Mesenteric fat pad (tissue), 1 donor: ENCODE measurements at regions not wholly inside any gene's neighbourhood (a gene's known extent, or its start where the extent isn't known, plus 50 kb on each side); places are given as distances from the start of the nearest gene placed in this dataset.
"Not testable (repeated sequence)": the region's sequence is repeated elsewhere in the genome, so short reads cannot be mapped to it uniquely, and the experiment has no call there.

Experiments used
- DNase-seq: peaks from one replicate; pipeline ENCODE4 v3.0.0-alpha.2; 2020; ENCODE audit warnings: low spot score
- donor health status: DM: yes; HTN: yes; CAD: no.

- DNase-seq = not testable (repeated sequence)
Observed at GRCh38 chr9:113739605-113740507, 136.3 kb upstream of the ZNF618 start.

DNA sequence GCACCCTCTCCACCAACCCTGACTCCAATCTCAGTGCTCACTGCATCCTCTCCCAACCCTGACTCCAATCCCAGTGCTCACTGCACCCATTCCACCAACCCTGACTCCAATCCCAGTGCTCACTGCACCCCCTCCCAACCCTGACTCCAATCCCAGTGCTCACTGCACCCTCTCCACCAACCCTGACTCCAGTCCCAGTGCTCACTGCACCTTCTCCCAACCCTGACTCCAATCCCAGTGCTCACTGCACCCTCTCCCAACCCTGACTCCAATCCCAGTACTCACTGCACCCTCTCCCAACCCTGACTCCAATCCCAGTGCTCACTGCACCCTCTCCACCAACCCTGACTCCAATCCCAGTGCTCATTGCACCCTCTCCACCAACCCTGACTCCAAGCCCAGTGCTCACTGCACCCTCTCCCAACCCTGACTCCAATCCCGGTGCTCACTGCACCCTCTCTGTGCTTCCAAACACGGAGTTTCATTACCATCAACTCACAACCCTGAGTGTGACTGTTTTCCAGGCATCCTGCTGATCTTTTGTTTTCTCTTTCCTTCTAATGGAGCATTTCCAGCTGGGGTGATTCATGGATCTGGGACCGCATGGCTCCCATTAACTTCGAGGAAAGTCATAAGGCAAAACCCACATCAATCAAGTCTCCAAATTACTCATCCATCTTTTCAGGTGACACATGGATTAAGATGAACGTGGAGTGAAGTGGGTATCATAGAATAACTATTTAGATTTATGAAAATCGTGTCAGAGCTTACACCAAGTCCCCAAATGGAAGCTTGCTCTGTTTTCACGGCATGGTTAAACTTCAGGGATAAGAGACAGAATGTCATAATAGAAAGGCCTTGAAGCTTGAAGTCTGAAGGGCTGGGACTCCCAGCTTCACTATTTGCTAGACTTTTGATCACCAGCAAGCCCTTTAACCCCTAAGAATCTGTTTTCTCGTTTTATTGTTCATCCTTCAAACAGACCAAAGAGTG is 135.3 kb upstream of the ZNF618 start:
- not testable (repeated sequence) for DNase-seq

DNA sequence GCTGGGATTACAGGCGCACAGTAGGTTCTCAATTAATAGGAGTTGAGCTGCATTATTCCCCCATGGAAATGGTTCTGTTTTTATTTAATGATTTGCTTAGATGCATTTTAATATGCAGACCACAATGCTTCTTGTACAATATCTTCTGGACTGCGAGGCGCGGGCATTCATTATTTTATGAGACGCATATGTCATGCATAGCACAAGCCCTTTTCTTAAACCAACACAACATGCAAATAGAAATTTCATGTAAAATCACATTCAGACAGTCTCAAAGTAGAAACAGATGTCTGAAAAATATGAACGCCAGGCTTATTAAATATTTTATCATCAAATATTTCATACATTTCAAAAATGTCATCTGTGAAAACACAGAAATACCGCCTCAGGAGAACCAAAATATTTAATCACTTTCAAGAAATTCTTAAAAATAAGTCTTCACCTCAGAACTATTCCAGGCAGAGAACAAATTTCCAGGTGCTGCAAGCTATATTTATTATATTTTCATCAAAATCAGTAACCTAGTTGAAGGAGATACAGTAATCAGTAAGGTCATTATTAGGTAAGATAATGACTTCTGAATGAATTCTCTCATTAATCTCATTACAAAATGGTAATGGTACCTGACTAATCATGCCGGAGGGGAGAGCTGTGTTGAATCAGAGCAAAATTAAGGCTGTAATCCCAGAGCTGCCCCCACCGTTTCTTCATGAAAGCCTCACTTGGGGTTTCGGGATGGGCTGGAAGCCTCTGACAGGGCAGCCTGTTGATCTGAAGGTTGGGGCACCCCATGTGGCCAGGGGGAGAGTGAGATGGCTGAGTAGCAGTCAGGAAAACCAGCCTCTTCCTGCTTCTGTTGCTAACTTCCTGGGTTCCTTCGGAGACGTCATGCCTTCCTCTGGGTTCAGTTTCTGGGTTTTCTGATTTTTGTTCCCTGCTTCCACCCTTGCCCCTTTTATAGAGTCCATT is 133.9 kb upstream of the ZNF618 start:
- no peak for DNase-seq

DNA sequence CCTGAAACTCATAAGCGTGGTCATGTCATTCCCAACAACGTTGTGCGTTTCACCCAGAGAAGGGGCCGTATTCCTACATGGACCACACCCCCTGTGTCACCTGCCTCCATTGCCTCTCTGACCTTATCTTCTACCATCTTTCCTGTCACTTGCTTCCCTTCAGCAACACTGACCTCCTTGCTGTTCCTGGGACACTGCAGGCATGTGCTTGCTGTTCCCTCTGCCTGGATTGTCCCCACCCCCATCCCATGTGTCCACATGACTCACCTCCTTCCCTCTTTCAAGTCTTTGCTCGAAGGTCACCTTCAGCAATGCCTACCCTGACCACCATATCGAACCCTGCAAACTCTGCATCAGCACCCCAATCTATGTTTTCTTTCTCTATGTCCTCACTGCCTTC is 133.2 kb upstream of the ZNF618 start:
- no peak for DNase-seq

DNA sequence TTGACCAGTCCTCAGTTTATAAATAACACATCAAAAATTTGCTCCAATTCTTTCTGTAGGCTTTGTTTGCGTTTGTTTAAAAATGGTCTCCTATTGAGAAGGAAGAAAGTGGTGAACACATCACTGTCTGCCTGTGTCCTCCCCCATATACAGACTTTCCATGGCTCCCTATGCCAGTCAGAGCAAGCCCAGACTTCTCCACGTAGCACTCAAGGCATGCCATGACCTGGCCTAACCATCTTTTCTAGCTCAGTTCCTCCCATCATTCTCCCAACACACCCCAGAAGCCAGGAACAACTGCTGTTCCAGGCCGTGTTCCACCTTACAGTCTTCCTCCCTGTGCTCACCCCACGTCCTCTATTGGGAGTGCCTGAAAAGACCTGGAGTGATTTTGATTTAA is 129.6 kb upstream of the ZNF618 start:
- no peak for DNase-seq

- DNase-seq = no peak
Observed at GRCh38 chr9:113748135-113748534, 128.0 kb upstream of the ZNF618 start.

DNA sequence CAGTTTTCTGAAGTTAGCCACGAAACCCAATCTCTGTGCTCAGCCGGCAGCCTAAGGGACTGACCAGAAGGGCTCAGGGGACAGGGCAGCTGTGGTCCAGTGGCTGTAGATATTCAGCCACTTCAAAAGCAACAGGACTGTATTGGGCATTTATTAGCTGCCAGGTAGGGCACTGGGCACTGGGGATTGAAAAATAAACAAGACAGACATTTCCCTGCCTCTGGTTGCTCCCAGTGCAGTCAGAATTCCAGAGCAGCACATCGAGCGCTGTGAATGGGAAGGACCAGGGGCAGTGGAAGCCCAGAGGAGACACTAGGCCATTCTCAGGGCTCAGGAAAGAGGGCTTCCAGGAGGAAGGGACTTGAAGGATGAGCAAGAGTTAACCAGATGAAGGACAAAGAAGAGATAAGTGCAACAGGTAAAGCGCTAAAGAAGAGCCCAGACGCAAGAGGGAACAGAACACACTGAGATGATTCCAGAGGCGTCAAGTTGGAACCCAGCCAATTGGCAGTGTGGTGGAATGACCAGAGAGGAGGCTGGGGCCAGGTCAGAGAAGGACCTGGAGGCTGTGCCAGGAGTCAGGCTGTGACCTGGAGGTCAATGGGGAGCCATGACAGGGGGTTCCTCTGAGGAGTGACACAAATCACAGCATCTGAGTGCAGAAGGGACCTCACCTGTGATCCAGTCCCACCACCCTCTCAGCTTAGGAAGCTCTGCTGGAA is 122.5 kb upstream of the ZNF618 start:
- no peak for DNase-seq

- no peak for DNase-seq
Observed at GRCh38 chr9:113754739-113755138, 121.4 kb upstream of the ZNF618 start.

- DNase-seq = no peak
Observed at GRCh38 chr9:113755433-113755832, 120.7 kb upstream of the ZNF618 start.

DNA sequence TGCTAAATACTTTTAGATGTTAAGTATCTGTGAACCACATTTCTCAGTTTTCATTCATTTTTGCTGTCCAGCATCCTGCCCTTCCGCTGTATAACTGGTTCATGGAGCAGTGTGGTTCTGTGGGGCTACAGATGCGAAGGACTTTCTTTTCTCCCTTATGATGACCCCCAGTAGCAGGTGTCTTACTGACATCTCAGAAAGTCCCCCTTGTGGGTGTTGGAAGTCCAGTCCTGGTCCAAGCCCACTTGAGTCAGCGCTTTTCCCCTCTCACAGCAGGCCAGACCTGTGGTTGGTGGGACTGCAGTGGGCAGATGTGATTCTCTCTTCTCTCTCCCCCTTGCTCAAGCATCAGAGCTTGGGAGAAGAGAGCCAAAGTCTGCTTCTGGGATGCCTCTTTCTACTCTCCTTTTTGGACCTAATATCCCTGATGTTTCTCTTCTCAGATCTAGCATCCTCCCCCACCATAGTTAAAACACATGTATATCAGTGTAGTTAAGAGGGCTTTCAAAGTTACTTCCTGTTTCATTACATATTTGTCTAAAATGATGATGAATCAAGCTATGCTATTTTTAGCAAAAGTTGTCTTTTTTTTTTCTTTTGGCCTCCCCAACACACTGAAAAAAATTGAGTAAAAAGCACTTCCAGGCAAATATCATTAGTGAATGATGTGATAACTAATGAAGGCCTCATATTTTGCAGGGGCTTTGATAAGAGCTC is 119.5 kb upstream of the ZNF618 start:
- no peak for DNase-seq

- no peak for DNase-seq
Observed at GRCh38 chr9:113763429-113763828, 112.7 kb upstream of the ZNF618 start.

DNA sequence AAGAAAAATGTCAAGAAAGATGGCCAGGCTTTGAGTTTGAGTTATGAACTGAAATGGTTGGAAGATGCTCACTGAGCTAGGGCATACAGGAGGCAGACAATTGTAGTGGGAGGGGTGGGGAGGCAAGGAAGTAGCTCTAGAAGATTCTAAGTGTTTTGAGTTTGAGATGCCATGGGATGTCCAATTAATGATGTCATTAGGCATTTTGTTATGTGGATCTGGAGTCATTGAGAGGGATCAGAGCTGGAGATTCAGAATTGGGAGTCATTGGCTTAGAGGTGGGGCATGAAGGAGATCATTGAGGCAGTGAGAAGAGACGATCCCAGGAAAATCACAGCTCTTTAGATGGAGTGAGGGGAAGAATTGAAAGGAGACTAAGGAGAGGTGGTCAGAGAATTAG is 111.5 kb upstream of the ZNF618 start:
- no peak for DNase-seq

GRCh38 chr9:113769412-113769811 is 106.7 kb upstream of the ZNF618 start:
- no peak for DNase-seq

DNA sequence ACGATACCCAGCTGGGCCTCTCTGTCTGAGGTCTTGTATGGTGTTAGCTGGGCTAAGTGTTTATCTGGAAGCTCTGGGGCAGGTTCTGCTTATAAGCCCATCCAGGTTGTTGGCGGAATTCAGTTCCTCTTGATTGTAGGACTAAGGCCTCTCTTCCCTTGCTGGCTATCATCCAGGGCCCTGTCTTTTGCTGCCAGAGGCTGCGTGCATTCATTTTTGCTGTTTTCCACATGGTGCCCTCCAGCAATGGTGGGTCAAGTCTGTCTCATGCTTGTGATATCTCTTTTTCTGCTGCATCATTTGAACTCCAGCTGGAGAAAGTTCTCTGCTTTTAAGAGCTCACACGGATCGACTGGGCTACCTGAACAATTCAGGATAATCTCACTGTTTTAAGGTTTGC is 105.7 kb upstream of the ZNF618 start:
- no peak for DNase-seq

- DNase-seq = no peak
Observed at GRCh38 chr9:113771199-113771598, 104.9 kb upstream of the ZNF618 start.

GRCh38 chr9:113772121-113772810 is 103.8 kb upstream of the ZNF618 start:
- DNase-seq = no peak

GRCh38 chr9:113774963-113775362 is 101.1 kb upstream of the ZNF618 start:
- no peak for DNase-seq

- no peak for DNase-seq
Observed at GRCh38 chr9:113775749-113776148, 100.4 kb upstream of the ZNF618 start.

- no peak for DNase-seq
Observed at GRCh38 chr9:113776194-113776593, 99.9 kb upstream of the ZNF618 start.
